Body of pancreas (tissue), 4 donors: ENCODE measurements at regions not wholly inside any gene's neighbourhood (a gene's known extent, or its start where the extent isn't known, plus 50 kb on each side); places are given as distances from the start of the nearest gene placed in this dataset.

ENCODE experiments used
- ATAC-seq: fragments of 150-250 bp; one replicate; pipeline ENCODE4 v1.9.1; 2016
- DNase-seq, 4 donors: peaks; one replicate each; pipeline ENCODE4 v3.0.0-alpha.2; 2019
- H3K27ac ChIP-seq, 4 donors: fragments of 200-600 bp; sonication (generic); 1 replicate in 3 of 4; 2 replicates in 1 of 4; pipeline versions ENCODE4 v1.5.1 to v1.6.1; 2016 to 2019; ENCODE audit warnings: mild to moderate bottlenecking in 1 of 4, mixed read lengths in 1 of 4, moderate library complexity in 1 of 4
- H3K27me3 ChIP-seq, 2 donors: fragments of 200-600 bp; sonication (generic); one replicate each; pipeline ENCODE4 v1.6.0; 2016; ENCODE audit warnings: mild to moderate bottlenecking in 1 of 2
- H3K36me3 ChIP-seq, 2 donors: fragments of 200-600 bp; sonication (generic); replicated peaks in 1 of 2; 2 replicates each; pipeline ENCODE4 v1.5.1; 2016; ENCODE audit warnings: low read depth in 2 of 2; ENCODE audit not compliant: insufficient read depth in 1 of 2
- H3K4me1 ChIP-seq: fragments of 200-600 bp; sonication (generic); one replicate; pipeline ENCODE4 v1.6.0; 2016
- H3K4me3 ChIP-seq, 2 donors: fragments of 200-600 bp; sonication (generic); 1 replicate in 1 of 2; 2 replicates in 1 of 2; pipeline ENCODE4 v1.5.1; 2016 to 2019
- H3K9me3 ChIP-seq, 3 donors: fragments of 200-600 bp; sonication (generic); 1 replicate in 2 of 3; 2 replicates in 1 of 3; pipeline ENCODE4 v1.5.1; 2016
- CTCF ChIP-seq, 7 experiments: fragments of 450-650 bp in 4 of 7; fragments of 200-600 bp in 3 of 7; sonication (generic) in 3 of 7; IDR thresholded peaks; one replicate each; pipeline ENCODE4 v1.5.1; 2016 to 2019; ENCODE audit warnings: antibody characterized with exemption in 7 of 7
- POLR2A ChIP-seq, 3 donors: fragments of 450-650 bp; IDR thresholded peaks; one replicate each; pipeline ENCODE4 v1.6.1; 2016; ENCODE audit warnings: antibody characterized with exemption in 3 of 3, mild to moderate bottlenecking in 2 of 3
- WGBS, 2 donors: methylation state at CpG; one replicate each; pipeline ENCODE4 v1.1.5; 2017; 5-methylcytosine and 5-hydroxymethylcytosine counted together
- intact Hi-C: fragments of 100-400 bp; cut with DNase I; formaldehyde crosslinking; loops from one replicate; pipeline ENCODE4 v1.15.1; 2023

GRCh38 chr22:49272546-49273125 lies 555.0 kb downstream of the BRD1 start:
- DNase-seq (no peak), ATAC-seq (no peak)
- H3K27ac ChIP-seq = no peak overlapping the region
- no peaks in the 10 kb centered on the region for H3K4me1 ChIP-seq
- H3K36me3 ChIP-seq = no peaks in the 10 kb centered on the region
- no peak for TF ChIP-seq POLR2A (IDR thresholded peaks at IDR 0.05)
- no peak for TF ChIP-seq CTCF (IDR thresholded peaks at IDR 0.05)
- no peak overlapping the region for H3K4me3 ChIP-seq
- intact Hi-C loops = no loop called here
- H3K27me3 ChIP-seq = no peaks in the 10 kb centered on the region
- 68% methylated on average over 8 to 17 of the region's 17 CpGs for WGBS, 2 donors
- H3K9me3 ChIP-seq = no peaks in the 10 kb centered on the region

GRCh38 chr22:49271831-49272230 lies 555.8 kb downstream of the BRD1 start:
- 22 to 31% methylated on average over 5 of the region's 5 CpGs for WGBS, 2 donors
- no peak for DNase-seq

GRCh38 chr22:49271369-49271727 lies 556.3 kb downstream of the BRD1 start:
- intact Hi-C loops = no loop called here
- H3K4me3 ChIP-seq = no peak overlapping the region
- no peak for DNase-seq
- TF ChIP-seq POLR2A (IDR thresholded peaks at IDR 0.05) = no peak
- no peak for TF ChIP-seq CTCF (IDR thresholded peaks at IDR 0.05)
- no peak for ATAC-seq
- H3K27me3 ChIP-seq = peaks cover 0 to 3% of the 10 kb centered on the region in 2 donors
- no peaks in the 10 kb centered on the region for H3K4me1 ChIP-seq
- H3K9me3 ChIP-seq = no peaks in the 10 kb centered on the region
- no peak overlapping the region for H3K27ac ChIP-seq
- H3K36me3 ChIP-seq = no peaks in the 10 kb centered on the region

More at GRCh38 chr22:49271831-49272230, 555.8 kb downstream of the BRD1 start:
- TF ChIP-seq POLR2A (IDR thresholded peaks at IDR 0.05) (no peak), CTCF (IDR thresholded peaks at IDR 0.05) (no peak)
- H3K9me3 ChIP-seq = no peaks in the 10 kb centered on the region
- H3K36me3 ChIP-seq = no peaks in the 10 kb centered on the region
- intact Hi-C loops = no loop called here
- H3K4me1 ChIP-seq = no peaks in the 10 kb centered on the region
- no peak overlapping the region for H3K4me3 ChIP-seq
- no peak overlapping the region for H3K27ac ChIP-seq
- ATAC-seq = no peak
- no peaks in the 10 kb centered on the region for H3K27me3 ChIP-seq

GRCh38 chr22:49270595-49271368 lies 556.9 kb downstream of the BRD1 start:
- Histone ChIP-seq H3K27me3 (peaks cover 0 to 3% of the 10 kb centered on the region in 2 donors), H3K27ac (no peak overlapping the region), H3K4me1 (no peaks in the 10 kb centered on the region), H3K4me3 (no peak overlapping the region), H3K36me3 (no peaks in the 10 kb centered on the region), H3K9me3 (no peaks in the 10 kb centered on the region)
- DNase-seq (no peak), ATAC-seq (no peak)
- intact Hi-C loops = no loop called here
- TF ChIP-seq POLR2A (IDR thresholded peaks at IDR 0.05) = no peak
- TF ChIP-seq CTCF (IDR thresholded peaks at IDR 0.05) = no peak
- 73 to 86% methylated on average over 15 to 17 of the region's 17 CpGs for WGBS, 2 donors

- no peak for TF ChIP-seq CTCF (IDR thresholded peaks at IDR 0.05)
- TF ChIP-seq POLR2A (IDR thresholded peaks at IDR 0.05) = no peak
- no peak for DNase-seq
- Histone ChIP-seq H3K27ac (no peak overlapping the region), H3K27me3 (peaks cover 0 to 3% of the 10 kb centered on the region in 2 donors), H3K4me3 (no peak overlapping the region), H3K36me3 (no peaks in the 10 kb centered on the region), H3K9me3 (no peaks in the 10 kb centered on the region), H3K4me1 (no peaks in the 10 kb centered on the region)
- intact Hi-C loops = no loop called here
- no peak for ATAC-seq
- 6 to 13% methylated on average over 4 to 10 of the region's 11 CpGs for WGBS, 2 donors
These were observed 557.7 kb downstream of the BRD1 start for GRCh38 chr22:49269928-49270327.
